ENCODE measurements at regions not wholly inside any gene's neighbourhood (a gene's known extent, or its start where the extent isn't known, plus 50 kb on each side); places are given as distances from the start of the nearest gene placed in this dataset.

GRCh38 chr3:102577082-102577789 is 142.4 kb downstream of the ZPLD1 start:
- Histone ChIP-seq H2BK15ac (ENCODE audit: low read length) (no peak overlapping the region), H3K4ac (replicated peaks; ENCODE audit: insufficient read length, low read depth, low read length) (no peak overlapping the region), H3K14ac (ENCODE audit: insufficient read length) (no peak overlapping the region), H2BK12ac (ENCODE audit: low read depth, low read length) (no peak overlapping the region), H2AK5ac (ENCODE audit: low read depth, low read length) (no peak overlapping the region), H3K23ac (ENCODE audit: insufficient read length) (no peak overlapping the region), H3K4me1 (replicated peaks in 1 of 4; ENCODE audit: control insufficient read depth in 3 of 4, insufficient read depth in 4 of 4, low read length in 3 of 4) (no peaks in the 10 kb centered on the region), H3K23me2 (ENCODE audit: low read depth, low read length) (no peaks in the 10 kb centered on the region), H2BK20ac (ENCODE audit: low read length) (no peak overlapping the region), H3K9ac (replicated peaks in 1 of 4; ENCODE audit: extremely low read depth in 1 of 4, low read depth in 3 of 4, low read length in 3 of 4) (no peak overlapping the region), H3K18ac (ENCODE audit: extremely low read depth, low read length) (no peak overlapping the region), H2AFZ (ENCODE audit: low read length) (no peak overlapping the region), H3K9me3 (ENCODE audit: insufficient read depth in 2 of 2, low read depth in 1 of 2, low read length in 1 of 2) (no peaks in the 10 kb centered on the region), H3K4me3 (ENCODE audit: extremely low read depth in 1 of 4, insufficient read depth in 2 of 4, low read depth in 3 of 4, low read length in 4 of 4) (no peak overlapping the region), H4K8ac (ENCODE audit: extremely low read depth, insufficient read depth, low read length) (no peak overlapping the region), H3K79me2 (ENCODE audit: control insufficient read depth in 1 of 2, insufficient read depth in 2 of 2, low read length in 2 of 2) (no peaks in the 10 kb centered on the region), H3K79me1 (ENCODE audit: low read depth, low read length) (no peaks in the 10 kb centered on the region), H4K20me1 (replicated peaks in 1 of 2; ENCODE audit: control insufficient read depth in 1 of 2, insufficient read depth in 2 of 2, low read length in 2 of 2) (no peaks in the 10 kb centered on the region), H3K27ac (ENCODE audit: low read depth, low read length) (no peak overlapping the region), H3K4me2 (ENCODE audit: insufficient read depth in 1 of 2, low read depth in 2 of 2, low read length in 2 of 2) (no peak overlapping the region), H2BK5ac (ENCODE audit: low read depth, low read length) (no peak overlapping the region), H4K91ac (replicated peaks; ENCODE audit: insufficient read length, low read length) (no peak overlapping the region), H3K36me3 (ENCODE audit: control insufficient read depth in 2 of 4, insufficient read depth in 4 of 4, low read length in 3 of 4) (no peaks in the 10 kb centered on the region), H3K56ac (replicated peaks; ENCODE audit: insufficient read length, low read depth, low read length) (no peak overlapping the region), H3K27me3 (replicated peaks in 1 of 4; ENCODE audit: control insufficient read depth in 3 of 4, extremely low read depth in 1 of 4, insufficient read depth in 3 of 4, low read length in 3 of 4) (no peaks in the 10 kb centered on the region), H4K5ac (ENCODE audit: insufficient read length, low read depth, low read length) (no peak overlapping the region), H2BK120ac (replicated peaks; ENCODE audit: low read depth, low read length) (no peak overlapping the region)
- WGBS, 2 experiments (ENCODE audit: extremely low coverage in 1 of 2, insufficient coverage in 1 of 2, insufficient read length in 1 of 2, insufficient replicate concordance in 2 of 2, low coverage in 1 of 2, low lambda C conversion rate in 2 of 2, missing lambda C conversion rate in 1 of 2), result 96% methylated on average over 1 of the region's 1 CpG; no CpG with 5 or more reads in 1 of the 2 experiments
- DNase-seq (ENCODE audit: low read depth in 1 of 2, low spot score in 2 of 2) (no peak), FAIRE-seq (no peak)
- ChIA-PET CTCF (ENCODE audit: partially characterized antibody) (no interaction called here), POLR2A (ENCODE audit: partially characterized antibody) (no interaction called here)
- TF ChIP-seq TCF12 (IDR thresholded peaks at IDR 0.05; ENCODE audit: low read depth, low read length) (no peak), RBBP5 (IDR thresholded peaks at IDR 0.05; ENCODE audit: borderline replicate concordance, low read depth, low read length) (no peak), BACH1 (IDR thresholded peaks at IDR 0.05; ENCODE audit: low read length) (no peak), GTF2F1 (IDR thresholded peaks at IDR 0.05; ENCODE audit: borderline replicate concordance, low read depth, low read length) (no peak), TAF7 (optimal IDR thresholded peaks at IDR 0.05; ENCODE audit: borderline replicate concordance, low read depth, low read length) (no peak), BRCA1 (IDR thresholded peaks at IDR 0.05; ENCODE audit: low read depth, low read length) (no peak), RNF2 (IDR thresholded peaks at IDR 0.05; ENCODE audit: borderline replicate concordance, low read depth, low read length, missing control alignments, poor library complexity, severe bottlenecking) (no peak), SAP30 (IDR thresholded peaks at IDR 0.05; ENCODE audit: insufficient read depth, insufficient replicate concordance, low read length) (no peak), SP1 (IDR thresholded peaks at IDR 0.05; ENCODE audit: low read depth, low read length) (no peak), BCL11A (IDR thresholded peaks at IDR 0.05; ENCODE audit: low read depth in 2 of 2, low read length in 2 of 2) (no peak), CTBP2 (IDR thresholded peaks at IDR 0.05; ENCODE audit: borderline replicate concordance, insufficient read depth, insufficient read length, low read length) (no peak), KDM5A (IDR thresholded peaks at IDR 0.05; ENCODE audit: low read length) (no peak)
- TF ChIP-seq, protein P1, sequence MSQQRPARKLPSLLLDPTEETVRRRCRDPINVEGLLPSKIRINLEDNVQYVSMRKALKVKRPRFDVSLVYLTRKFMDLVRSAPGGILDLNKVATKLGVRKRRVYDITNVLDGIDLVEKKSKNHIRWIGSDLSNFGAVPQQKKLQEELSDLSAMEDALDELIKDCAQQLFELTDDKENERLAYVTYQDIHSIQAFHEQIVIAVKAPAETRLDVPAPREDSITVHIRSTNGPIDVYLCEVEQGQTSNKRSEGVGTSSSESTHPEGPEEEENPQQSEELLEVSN (IDR thresholded peaks at IDR 0.05), result no peak
